DMS79 (cell line): ENCODE measurements at regions not wholly inside any gene's neighbourhood (a gene's known extent, or its start where the extent isn't known, plus 50 kb on each side); places are given as distances from the start of the nearest gene placed in this dataset.

Experiments
- DNase-seq: peaks from one replicate; lab custom pipeline; 2025; lab: John Stamatoyannopoulos, UW

DNA sequence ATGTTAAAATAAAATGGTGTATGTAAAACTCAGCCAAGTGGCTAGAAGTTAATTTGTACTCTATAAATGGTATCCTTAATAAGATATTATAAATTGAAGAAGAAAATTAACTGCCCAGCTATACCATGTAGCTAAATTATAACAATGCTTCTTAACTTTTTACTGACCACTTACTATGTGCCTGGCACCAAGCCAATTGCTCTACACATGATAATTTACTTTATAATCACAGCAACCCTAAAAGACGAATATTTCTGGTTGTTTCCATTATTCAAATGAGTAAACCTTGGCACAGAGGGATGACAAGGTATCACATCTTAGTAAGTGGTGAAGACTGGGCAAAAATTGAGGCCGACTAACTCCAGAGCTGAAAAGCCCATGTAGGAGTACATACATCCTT is 1506.6 kb downstream of the PCDH7 start:
- DNase-seq, result no peak

DNA sequence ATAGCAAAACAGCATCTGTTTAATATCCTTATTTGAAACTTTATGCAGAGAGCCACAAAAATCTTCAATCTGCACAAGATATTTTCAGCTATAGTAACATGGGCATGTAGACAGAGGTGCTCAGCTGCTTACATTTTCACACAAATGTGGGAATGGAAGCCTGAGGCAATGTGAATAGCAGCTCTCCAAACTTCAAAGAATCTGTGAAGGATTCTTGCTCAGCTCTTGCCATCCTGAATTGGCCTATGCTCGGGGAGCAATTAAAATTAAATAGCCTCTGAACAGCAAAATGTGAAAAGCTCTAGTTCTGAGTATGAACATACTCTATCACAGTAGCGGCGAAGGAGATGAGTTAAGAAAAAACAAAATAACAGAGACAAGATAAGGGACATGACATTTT is 1523.8 kb downstream of the PCDH7 start:
- no peak for DNase-seq

DNA sequence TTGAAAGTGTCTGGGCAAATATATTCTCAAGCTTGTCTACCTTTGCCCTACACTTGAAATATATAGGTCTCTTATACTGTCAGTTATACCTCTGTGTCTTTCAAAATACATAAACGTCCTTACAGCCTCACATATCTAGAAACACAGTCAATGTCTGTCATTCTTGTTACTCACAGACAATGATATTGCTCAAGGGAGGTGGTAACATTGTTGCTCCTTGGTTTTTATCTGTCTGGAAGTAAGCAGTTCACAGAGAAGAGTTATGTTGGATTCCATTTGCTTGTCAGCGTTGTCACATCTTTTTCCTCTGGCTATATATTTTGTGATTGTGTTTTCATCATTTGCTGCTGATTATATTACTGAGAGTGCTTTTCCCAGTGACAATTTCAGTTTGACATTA is 1528.9 kb downstream of the PCDH7 start:
- DNase-seq, result no peak

DNA sequence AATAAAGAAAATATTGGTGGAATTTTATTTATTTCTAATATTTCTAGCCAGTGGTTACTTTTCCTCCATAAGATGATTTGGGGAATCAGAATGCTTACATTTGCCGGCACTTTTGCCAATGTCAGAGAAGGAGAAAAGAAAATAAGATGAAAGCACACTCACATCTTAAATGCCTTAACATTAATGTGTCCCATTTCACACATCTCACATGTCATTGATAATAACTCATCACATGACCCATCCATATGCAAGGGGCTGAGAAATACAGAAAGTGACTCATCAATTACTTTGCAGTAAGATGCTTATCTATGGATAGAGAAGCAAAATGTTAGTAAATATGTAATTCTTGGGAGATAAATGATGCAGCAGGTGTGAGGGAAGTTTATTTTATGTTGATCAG is 1531.0 kb downstream of the PCDH7 start:
- no peak for DNase-seq

DNA sequence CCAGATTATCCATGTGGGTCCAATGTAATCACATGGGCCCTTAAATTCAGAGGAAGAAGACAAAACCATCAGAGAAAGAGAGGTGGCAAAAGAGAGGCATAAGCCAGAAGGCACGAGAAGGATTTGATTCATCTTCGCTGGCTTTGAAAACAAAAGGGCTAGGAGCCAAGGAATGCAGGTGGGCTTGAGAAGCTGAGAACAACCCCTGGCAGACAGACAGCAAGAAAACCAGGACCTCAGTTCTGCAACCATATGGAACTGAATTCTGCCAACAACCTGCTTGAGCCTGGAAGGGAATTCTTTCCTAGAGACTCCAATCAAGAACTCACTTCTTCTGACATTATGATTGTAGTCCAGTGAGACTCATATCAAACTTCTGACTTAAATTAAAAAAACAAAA is 1531.8 kb downstream of the PCDH7 start:
- no peak for DNase-seq

DNA sequence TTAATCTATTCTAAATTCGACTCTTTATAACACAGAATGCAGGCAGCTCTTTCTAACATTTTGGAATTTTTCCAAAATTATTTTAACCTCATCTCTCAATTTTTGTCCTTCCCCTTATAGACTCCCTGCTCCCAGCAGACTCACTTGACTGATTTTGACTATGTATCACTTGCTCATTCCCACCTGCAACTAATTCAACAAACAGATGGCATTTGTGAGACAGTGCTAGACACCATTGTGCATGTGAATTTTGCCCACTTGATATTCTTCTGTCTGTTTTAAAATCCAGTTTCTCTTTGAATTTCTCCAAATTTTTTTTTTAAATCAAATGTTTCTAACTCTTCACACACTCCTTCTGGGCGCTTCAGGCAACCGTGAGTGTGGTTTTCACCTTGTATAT is 1534.0 kb downstream of the PCDH7 start:
- DNase-seq, result no peak

DNA sequence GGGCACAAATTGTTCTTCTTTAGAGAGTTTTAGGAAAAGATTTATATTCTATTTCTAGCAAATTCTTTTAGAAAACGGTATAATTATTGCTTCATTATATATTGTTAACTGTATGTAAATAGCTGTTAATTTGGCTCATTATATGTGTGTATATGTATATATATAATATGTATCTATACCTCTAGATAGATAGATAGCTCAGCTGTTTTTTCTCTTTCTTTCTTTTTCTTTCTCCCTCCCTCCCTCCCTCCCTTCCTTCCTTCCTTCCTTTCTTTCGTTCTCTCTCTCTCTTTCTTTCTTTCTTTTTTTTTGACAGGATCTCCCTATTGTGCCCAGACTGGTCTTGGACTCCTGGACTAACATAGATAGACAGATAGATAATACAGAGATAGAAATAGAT is 1538.8 kb downstream of the PCDH7 start:
- no peak for DNase-seq

DNA sequence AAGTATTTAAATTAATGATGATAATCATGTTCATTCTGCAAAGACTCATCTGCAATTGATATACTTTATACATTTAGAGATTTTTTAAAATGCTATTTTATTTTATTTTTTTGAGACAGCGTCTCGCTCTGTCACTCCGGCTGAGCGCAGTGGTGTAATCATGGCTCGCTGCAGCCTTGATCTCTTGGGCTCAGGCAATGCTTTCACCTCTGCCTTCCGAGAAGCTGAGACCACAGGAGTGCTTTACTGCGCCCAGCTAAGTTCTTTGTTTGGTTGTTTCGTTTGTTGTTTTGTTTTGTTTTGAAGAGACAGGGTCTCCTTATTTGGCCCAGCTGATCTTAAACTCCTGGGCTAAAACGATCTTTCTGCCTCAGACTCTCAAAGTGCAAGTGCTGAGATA is 1541.0 kb downstream of the PCDH7 start:
- no peak for DNase-seq

DNA sequence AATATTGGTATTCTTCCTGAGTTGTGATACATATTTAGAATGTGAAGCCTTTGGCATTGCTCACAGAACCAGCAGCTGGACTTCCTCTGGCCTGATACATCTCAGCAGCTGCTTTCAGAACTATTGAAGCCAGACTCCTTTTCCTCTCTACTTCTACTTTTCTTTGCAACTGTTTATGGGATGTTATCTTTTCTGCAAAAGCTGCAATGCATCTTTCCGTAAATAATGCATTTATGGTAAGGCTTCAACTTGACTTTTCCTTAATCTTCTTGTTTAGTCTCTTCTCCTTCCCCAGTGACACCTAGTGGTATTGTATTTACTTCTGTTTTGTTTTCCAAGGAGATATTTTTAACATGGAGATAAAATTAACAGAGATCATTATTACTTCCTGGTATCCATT is 1548.7 kb downstream of the PCDH7 start:
- no peak for DNase-seq

DNA sequence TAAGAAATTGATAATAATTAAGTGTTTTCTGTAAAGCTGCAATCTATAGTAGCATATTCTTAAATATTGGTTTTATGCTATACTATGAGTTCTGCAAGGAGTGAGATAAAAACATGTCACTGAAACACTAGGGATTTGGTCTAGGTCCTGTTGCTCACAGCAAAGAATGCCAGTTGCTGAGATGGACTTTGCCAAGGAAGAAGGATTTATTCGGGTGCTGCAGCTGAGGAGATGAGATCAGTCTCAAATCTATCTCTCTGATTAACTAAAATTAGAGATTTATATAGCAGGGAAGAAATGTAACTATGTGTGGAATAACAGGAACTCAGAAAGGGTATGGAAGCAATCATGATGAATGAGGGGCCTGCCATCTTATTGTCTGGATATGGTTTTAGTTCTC is 1569.9 kb downstream of the PCDH7 start:
- DNase-seq, result no peak

DNA sequence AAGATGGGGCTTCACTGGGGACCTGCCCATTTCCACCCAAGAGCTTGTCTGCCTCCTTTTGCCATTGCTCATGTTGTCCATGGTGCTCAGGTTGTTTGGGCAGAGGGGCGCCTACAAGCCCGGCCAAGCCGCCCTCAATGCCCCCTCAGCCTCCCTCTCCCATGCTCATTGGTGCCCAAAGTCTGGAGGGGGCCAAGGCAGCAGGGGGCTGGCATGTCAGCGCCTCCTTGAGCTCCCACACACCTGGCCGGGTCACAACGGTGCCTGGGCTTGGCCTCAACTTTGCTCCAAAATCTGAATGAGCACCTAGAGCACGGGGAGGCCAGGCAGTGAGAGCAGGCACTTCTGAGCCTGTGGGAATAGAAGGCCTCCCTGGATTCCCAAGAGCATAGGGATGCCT is 1598.8 kb downstream of the PCDH7 start:
- DNase-seq, result no peak

DNA sequence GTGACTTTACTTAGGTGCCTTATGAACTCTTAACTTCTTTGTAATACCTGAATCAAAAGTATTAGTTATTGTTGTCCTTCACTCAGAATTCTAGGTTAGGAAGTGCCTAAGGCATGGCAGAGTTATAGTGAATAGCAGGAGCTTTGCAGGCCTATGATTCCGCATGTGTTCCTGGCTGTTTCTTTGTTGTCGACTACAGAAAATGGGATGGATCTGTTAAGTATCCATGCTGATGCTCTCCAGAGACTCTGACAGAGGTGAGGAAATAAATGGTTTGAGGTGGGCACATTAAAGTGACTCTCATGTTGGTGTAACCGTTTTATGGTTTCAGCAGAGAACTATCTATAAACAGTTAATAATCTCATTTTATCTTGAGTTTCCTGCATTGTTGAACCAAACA is 1601.3 kb downstream of the PCDH7 start:
- no peak for DNase-seq

DNA sequence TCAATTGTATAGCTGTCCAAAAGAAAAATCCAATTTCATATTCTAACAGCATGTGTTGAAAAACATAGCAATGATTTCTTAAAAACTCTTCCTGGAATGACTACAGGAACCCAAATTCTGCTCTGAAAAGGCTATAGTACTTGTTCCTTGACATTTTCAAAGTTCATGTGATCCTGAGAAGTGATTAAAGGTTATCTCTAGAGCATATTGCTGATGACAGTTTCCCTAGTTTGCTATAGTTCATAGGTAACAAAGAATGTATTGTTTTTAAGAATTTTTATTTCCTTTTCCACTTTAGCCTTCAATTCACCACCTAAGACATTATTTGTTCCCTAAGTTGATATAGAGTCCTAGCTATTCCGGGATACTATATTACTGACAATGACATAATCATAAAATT is 1614.6 kb downstream of the PCDH7 start:
- DNase-seq, result no peak

DNA sequence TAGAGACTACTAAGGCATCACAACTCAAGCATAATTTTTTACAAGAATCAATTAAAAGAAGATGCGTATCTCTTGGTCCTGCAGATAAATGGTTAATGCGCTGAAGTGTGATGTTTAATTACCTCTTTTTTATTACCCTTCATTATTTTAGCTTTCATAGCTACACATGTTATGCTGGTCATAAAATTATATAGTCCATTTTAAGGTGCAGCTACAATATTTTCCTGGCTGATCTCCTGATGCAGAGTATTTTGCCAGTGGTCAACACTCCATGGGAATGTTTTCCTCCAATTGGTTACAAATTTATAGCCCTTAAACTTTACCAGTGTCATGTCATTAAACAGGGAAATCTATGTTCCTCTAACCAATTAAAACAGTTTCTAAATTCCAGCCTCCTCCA is 1617.2 kb downstream of the PCDH7 start:
- DNase-seq, result no peak

DNA sequence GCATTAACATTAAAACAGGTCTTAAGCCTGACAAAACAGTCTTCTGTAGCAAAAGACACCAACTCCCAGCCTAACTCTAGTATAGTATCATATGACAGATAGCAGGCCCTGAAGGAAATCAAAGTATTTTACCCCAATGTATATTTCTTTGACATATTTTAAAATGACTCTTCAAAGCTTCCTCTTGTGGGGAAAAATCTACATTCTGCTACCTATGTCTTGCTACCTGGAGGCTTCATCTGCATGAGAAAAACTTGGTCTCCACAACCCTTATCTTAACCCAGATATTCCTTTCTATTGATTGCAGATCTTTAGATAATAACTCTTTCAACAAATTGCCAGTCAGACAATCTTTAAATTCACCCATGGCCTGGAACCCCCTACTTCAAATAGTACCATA is 1620.4 kb downstream of the PCDH7 start:
- no peak for DNase-seq

DNA sequence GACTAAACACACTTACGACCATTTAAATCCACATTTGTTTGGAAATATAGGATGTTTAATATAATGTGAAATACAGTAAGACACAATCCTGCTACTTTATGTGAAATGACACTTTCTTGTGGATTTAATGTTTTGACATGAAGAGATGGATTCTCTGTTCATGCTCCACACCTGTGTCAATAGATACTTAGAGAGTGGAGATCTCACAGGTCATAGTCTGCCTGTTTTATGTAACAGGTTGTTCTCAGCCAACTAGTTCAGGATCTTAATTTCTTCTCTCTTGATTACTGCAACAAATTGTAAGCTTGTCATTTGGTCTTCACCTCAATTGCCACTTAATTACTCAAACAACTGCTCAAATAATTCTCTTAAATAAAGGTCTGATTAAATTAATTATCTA is 1621.2 kb downstream of the PCDH7 start:
- DNase-seq, result no peak

DNA sequence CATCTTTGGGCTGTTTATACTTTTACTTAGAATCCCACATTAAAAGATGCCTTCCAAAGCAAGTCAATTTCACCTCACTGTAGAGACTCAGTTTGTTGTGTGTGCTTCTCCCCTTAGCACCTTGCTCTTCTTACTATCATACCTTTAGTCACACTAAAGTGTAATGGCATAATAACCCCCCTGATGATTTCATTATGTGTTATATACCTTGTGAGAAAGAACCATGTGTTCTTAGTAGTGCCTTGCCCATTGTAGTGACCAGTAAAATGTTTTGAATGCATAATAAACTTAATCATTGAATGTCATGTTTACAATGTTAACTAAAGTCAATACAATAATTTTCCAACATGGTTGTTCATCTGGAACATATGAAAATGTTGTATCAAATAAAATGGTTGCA is 1621.9 kb downstream of the PCDH7 start:
- DNase-seq, result no peak

DNA sequence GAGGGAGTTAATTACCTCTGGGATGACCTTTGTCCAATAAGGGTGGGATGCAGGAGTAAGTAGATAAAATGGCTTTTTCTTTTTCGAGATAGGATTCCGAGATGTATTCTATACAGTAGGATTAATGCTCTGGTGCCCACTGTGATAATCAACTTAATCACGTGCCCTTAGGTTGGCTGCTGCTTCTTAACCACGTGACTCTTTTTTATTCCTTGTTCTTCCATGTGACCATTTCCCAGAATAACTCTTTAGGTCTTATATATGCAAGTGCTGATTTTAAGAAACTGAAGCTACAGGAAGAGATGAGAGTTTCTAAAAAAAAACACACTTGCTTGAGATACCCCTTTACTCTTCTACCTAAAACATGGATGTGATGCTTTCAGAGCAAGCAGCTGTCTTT is 1628.9 kb downstream of the PCDH7 start:
- no peak for DNase-seq

DNA sequence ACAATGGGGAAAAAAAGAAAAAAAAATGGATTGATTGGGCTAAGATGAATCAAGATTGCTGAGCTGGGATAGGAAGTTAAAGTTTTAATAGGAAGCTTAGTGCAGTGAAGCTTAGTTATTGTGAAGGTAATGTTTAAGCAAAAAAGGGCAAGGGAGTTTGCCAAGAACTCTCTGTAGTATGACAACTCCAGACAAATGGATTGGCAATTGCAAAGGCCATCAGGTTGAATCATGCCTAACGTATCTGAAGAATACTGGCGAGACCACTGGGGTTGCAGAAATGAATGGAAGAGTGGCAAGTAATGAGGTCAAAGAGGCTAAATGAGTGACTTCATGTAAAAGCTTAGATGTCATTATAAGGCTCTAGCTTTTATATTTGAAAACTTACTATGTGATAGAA is 1654.0 kb downstream of the PCDH7 start:
- no peak for DNase-seq

DNA sequence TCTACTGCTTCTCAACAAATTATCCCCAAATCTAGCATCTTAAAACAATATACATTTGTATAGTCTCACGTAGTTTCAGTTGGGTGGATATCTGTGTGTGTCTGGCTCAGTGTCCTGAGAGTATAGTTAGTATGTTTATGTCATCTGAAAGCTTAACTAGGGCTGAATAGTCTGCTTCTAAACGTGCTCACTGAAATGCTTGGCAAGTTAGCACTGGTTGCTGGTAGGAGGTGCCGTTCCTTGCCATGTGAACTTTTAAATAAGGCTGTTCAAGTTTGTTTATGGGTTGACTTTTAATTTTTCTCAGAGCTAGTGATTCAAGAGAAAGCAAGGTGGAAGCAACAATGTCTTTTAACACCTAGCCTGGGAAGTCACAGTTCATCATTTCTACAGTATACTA is 1673.6 kb downstream of the PCDH7 start:
- DNase-seq, result no peak

DNA sequence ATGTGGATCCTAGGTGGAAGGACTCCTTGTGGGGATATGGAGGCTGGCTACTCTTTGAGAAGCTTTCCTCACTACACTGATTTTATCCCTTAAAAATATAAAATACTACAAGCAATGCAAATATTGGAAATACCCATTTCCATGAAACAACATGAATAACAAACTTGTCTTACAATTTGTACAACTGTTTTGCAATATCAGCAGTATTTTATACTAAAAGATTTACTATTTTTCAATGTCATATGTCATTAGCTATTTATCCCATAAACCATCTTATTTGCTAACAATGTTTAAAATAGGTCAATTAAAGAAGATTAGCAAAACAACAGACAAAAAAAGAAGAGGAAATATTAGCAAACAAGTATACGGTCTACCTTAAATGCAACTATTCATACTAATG is 1674.1 kb downstream of the PCDH7 start:
- DNase-seq, result no peak

DNA sequence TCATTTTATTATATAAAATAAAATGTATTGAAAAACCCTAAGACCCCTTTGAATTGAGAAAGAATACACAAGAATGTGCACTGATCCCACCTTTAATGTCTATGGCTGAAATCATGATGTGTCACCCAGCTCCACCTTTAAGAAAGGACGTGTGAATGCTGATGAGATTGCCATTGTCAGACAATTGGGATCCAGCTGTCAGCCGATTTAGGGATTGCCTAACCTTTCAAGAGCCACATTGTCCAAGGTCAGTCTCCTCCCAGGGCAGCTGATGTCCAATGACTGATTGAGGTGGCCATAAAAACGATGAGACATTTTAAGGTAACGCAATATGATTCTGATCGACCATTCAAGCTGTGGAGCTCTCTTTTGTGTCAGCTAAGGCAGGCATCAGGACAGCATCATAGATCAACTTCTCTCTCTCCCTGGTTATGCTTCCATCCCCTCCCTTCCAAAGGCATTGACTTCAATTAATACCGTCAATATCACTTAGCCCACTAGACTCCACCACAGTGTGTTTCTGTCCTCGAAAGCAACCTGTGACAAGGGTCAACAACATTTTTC is 1676.4 kb downstream of the PCDH7 start:
- no peak for DNase-seq

DNA sequence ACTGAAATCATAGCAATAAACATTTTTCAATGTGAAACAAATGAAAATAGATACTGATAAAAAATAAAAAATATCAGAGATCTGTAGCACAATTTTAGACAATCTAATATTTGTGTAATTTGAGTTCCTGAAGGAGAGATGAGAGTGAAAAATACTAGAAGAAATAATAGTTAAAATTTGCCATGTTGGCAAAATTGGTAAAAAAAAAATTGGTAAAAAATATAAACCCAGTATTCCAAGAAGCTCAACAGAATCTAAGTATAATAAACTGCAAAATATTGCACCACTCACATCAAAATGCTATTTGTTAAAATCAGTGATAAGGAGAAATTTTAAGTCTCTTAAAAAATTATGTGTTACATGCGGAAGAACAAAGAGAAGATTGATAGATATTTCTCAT is 1680.7 kb downstream of the PCDH7 start:
- DNase-seq, result no peak

DNA sequence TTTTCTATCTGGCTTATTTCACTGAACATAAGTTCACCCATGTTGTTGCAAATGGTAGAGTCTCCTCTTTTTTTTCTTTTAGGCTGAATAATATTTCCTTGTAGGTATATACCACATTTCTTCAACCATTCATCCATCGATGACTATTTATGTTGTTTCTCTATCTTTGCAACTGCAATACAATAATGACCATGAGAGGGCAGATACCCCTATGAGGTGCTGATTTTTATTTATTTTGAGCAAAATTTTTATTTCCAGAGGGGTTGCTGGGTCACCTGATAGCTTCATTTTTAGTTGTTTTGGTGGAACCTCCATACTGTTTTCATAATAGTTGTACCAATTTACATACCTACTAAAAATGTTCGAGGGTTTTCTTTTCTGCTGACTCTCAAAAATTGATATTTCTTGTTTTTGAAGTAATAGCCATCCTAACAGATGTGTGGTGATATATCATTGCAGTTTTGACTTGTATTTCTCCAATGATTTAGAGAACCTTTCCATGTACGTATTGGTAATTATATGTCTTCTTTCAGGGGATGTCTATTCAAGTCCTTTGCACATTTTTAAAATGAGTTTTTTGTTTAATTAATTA is 1697.0 kb downstream of the PCDH7 start:
- DNase-seq, result no peak

DNA sequence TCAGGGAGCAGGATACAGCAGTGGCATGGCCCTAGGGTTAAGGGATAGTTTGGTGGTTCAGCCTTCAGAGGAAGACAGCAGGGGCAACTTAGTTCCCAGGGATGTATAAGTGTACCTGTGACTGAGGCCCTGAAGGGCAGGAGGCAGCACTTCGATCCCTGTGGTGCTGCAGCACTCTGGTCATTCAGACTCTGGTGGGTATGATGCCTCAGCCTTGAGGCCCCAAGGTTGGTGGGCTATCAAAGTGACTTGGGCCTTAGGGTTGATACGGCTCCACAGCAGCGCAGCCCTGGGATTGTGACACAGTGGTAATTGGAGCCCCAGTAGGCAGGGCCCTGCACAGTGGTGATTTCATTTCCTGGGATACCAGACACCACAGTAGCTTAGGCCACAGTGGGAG is 1703.1 kb downstream of the PCDH7 start:
- no peak for DNase-seq
